OCI-LY7 (cell line): ENCODE measurements at regions not wholly inside any gene's neighbourhood (a gene's known extent, or its start where the extent isn't known, plus 50 kb on each side); places are given as distances from the start of the nearest gene placed in this dataset.

Source experiments
- BruUV-seq: library from RNA; stranded (reverse); fragments of 400-500 nt; replicated peaks from 2 replicates; lab custom pipeline; 2021; lab: Mats Ljungman, UMichigan
- CTCF ChIA-PET: fragments of 300-600 bp; sonication (Branson Sonifier 250); formaldehyde crosslinking; loops from one replicate; lab custom pipeline; 2022; ENCODE audit warnings: antibody characterized with exemption; ENCODE audit not compliant: unreplicated experiment; lab: Charles Lee
- POLR2A ChIA-PET: fragments of 300-600 bp; sonication (Branson Sonifier 250); formaldehyde crosslinking; loops from one replicate; lab custom pipeline; 2022; ENCODE audit warnings: antibody characterized with exemption; lab: Charles Lee
- DNase-seq: peaks from one replicate; pipeline ENCODE4 v3.0.0-alpha.2; 2015; ENCODE audit warnings: low spot score
- H2AFZ ChIP-seq: fragments of 200-600 bp; sonication (generic), shearing (Covaris generic); 2 replicates; pipeline ENCODE4 v1.6.1; 2014; ENCODE audit warnings: mild to moderate bottlenecking, antibody characterized with exemption, low read length, moderate library complexity
- H3K27ac ChIP-seq: fragments of 200-600 bp; sonication (generic); 2 replicates; pipeline ENCODE4 v1.5.1; 2014; ENCODE audit warnings: mixed run types, low read depth, mild to moderate bottlenecking, moderate library complexity, low read length, inconsistent platforms; ENCODE audit not compliant: poor library complexity, severe bottlenecking
- H3K36me3 ChIP-seq: fragments of 200-600 bp; sonication (generic); 2 replicates; pipeline ENCODE4 v1.6.1; 2014; ENCODE audit warnings: mild to moderate bottlenecking, antibody characterized with exemption, low read length, moderate library complexity, mixed read lengths; ENCODE audit not compliant: insufficient read depth
- H3K4me1 ChIP-seq: fragments of 200-600 bp; sonication (generic); 2 replicates; pipeline ENCODE4 v1.5.1; 2014; ENCODE audit warnings: mild to moderate bottlenecking, low read length; ENCODE audit not compliant: insufficient read depth, poor library complexity, severe bottlenecking
- H3K4me2 ChIP-seq: fragments of 200-600 bp; sonication (generic); 2 replicates; pipeline ENCODE4 v1.6.1; 2014; ENCODE audit warnings: mild to moderate bottlenecking, low read length
- H3K4me3 ChIP-seq: fragments of 200-600 bp; sonication (generic); 2 replicates; pipeline ENCODE4 v1.5.1; 2014; ENCODE audit warnings: mild to moderate bottlenecking, low read depth, low read length; ENCODE audit not compliant: poor library complexity, severe bottlenecking
- H3K79me2 ChIP-seq: fragments of 200-600 bp; sonication (generic); 2 replicates; pipeline ENCODE4 v1.6.1; 2016; ENCODE audit warnings: low read depth, mild to moderate bottlenecking, low read length, moderate library complexity, mixed read lengths; ENCODE audit not compliant: insufficient read depth
- H3K9me2 ChIP-seq: fragments of 200-600 bp; sonication (generic); 2 replicates; pipeline ENCODE4 v1.6.1; 2016; ENCODE audit warnings: mild to moderate bottlenecking, low read length, mixed read lengths; ENCODE audit not compliant: insufficient read depth
- H3K9me3 ChIP-seq: fragments of 200-600 bp; sonication (generic); 2 replicates; pipeline ENCODE4 v1.6.1; 2014; ENCODE audit warnings: mild to moderate bottlenecking, mixed run types, low read length, mixed read lengths
- H4K20me1 ChIP-seq: fragments of 200-600 bp; sonication (generic); 2 replicates; pipeline ENCODE4 v1.6.1; 2014; ENCODE audit warnings: mild to moderate bottlenecking, antibody characterized with exemption, low read length, moderate library complexity, mixed read lengths; ENCODE audit not compliant: insufficient read depth
- CTCF ChIP-seq: fragments of 200-600 bp; sonication (generic); conservative IDR thresholded peaks from 2 replicates; pipeline ENCODE4 v1.5.1; 2014; ENCODE audit warnings: mild to moderate bottlenecking, antibody characterized with exemption, low read length, moderate library complexity, mixed read lengths
- EZH2phosphoT487 ChIP-seq: fragments of 200-600 bp; sonication (generic); IDR thresholded peaks from 2 replicates; pipeline ENCODE4 v1.6.1; 2018; ENCODE audit warnings: low read depth, borderline replicate concordance, mild to moderate bottlenecking, mixed run types, antibody characterized with exemption, low read length, moderate library complexity, mixed read lengths
- intact Hi-C: fragments of 100-400 bp; cut with micrococcal nuclease; formaldehyde crosslinking; loops from one replicate; pipeline ENCODE4 v1.10.0; 2022; ENCODE audit not compliant: unreplicated experiment

- no TSS peak for BruUV-seq
- CTCF ChIA-PET, result no interaction called here
- no peaks in the 10 kb centered on the region for H3K4me1 ChIP-seq
Observed at GRCh38 chr10:31192475-31192874, 126.5 kb upstream of the ZEB1 start.

GRCh38 chr10:31194986-31195385 lies 124.0 kb upstream of the ZEB1 start:
- no peaks in the 10 kb centered on the region for H3K9me2 ChIP-seq
- DNase-seq, result no peak
- no peak overlapping the region for H3K4me2 ChIP-seq
- H3K9me3 ChIP-seq, result no peaks in the 10 kb centered on the region
- no peak overlapping the region for H3K27ac ChIP-seq
- H4K20me1 ChIP-seq, result no peaks in the 10 kb centered on the region
- H3K79me2 ChIP-seq, result no peaks in the 10 kb centered on the region
- intact Hi-C loops, result no loop called here
- H3K4me1 ChIP-seq, result no peaks in the 10 kb centered on the region
- H2AFZ ChIP-seq, result no peak overlapping the region
- no peak overlapping the region for H3K4me3 ChIP-seq
- POLR2A ChIA-PET, result no interaction called here
- BruUV-seq, result no TSS peak
- no peak for TF ChIP-seq CTCF
- TF ChIP-seq EZH2phosphoT487, result no peak
- no peaks in the 10 kb centered on the region for H3K36me3 ChIP-seq
- CTCF ChIA-PET, result no interaction called here

More at GRCh38 chr10:31192475-31192874, 126.5 kb upstream of the ZEB1 start:
- no peak overlapping the region for H3K27ac ChIP-seq
- H3K36me3 ChIP-seq, result no peaks in the 10 kb centered on the region
- DNase-seq, result no peak
- TF ChIP-seq CTCF (no peak), EZH2phosphoT487 (no peak)
- no peaks in the 10 kb centered on the region for H3K9me2 ChIP-seq
- no peak overlapping the region for H2AFZ ChIP-seq
- no peaks in the 10 kb centered on the region for H4K20me1 ChIP-seq
- no peaks in the 10 kb centered on the region for H3K9me3 ChIP-seq
- intact Hi-C loops, result no loop called here
- H3K4me2 ChIP-seq, result no peak overlapping the region
- H3K79me2 ChIP-seq, result no peaks in the 10 kb centered on the region
- no peak overlapping the region for H3K4me3 ChIP-seq
- POLR2A ChIA-PET, result no interaction called here

- Histone ChIP-seq H4K20me1 (no peaks in the 10 kb centered on the region), H3K36me3 (no peaks in the 10 kb centered on the region), H3K9me2 (no peaks in the 10 kb centered on the region), H3K4me3 (no peak overlapping the region), H2AFZ (no peak overlapping the region), H3K4me2 (no peak overlapping the region), H3K27ac (no peak overlapping the region), H3K79me2 (no peaks in the 10 kb centered on the region), H3K9me3 (no peaks in the 10 kb centered on the region), H3K4me1 (no peaks in the 10 kb centered on the region)
- TF ChIP-seq CTCF, result no peak
- POLR2A ChIA-PET, result no interaction called here
- CTCF ChIA-PET, result no interaction called here
- no peak for DNase-seq
- intact Hi-C loops, result no loop called here
- BruUV-seq, result no TSS peak
Observed at GRCh38 chr10:31197886-31198285, 121.1 kb upstream of the ZEB1 start.
